ENCODE measurements at regions not wholly inside any gene's neighbourhood (a gene's known extent, or its start where the extent isn't known, plus 50 kb on each side); places are given as distances from the start of the nearest gene placed in this dataset.

DNA sequence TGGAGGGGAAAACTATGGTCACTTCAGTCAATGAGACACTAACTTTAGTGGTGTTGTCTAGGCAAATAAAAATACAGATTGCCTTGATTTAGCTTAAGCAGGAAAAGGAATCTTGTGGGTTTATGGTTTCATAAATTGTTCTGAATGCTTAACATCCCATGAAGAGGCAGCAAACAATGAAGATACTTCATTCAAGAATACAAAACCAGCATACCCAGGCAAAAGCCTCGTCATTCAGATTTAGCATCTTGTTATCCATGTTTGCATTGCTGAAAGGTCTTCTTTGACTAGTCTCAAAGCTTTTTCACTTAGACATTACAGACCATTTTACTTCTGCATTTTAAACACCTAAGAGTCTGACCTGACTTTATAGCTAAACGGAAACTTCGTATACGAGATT lies 272.7 kb upstream of the FSHR start:
- Histone ChIP-seq H3K9ac (ENCODE audit: extremely low read depth, low read length, poor library complexity, severe bottlenecking) (no peak overlapping the region), H3K27me3 (ENCODE audit: control insufficient read depth, insufficient read depth, low read length, poor library complexity, severe bottlenecking) (no peaks in the 10 kb centered on the region), H3K4me3 (ENCODE audit: low read length) (no peak overlapping the region), H3K9me3 (ENCODE audit: control insufficient read depth, low read length) (no peaks in the 10 kb centered on the region), H3K4me1 (ENCODE audit: control insufficient read depth, insufficient read depth, low read length) (no peaks in the 10 kb centered on the region), H3K36me3 (ENCODE audit: control insufficient read depth, insufficient read depth, low read length) (no peaks in the 10 kb centered on the region), H3K27ac (ENCODE audit: low read depth, low read length) (no peak overlapping the region)
- Mint-ChIP-seq H3K4me3 (no peak overlapping the region), H3K4me1 (no peaks in the 10 kb centered on the region), H3K27ac (no peak overlapping the region), H3K27me3 (ENCODE audit: insufficient read depth) (no peaks in the 10 kb centered on the region), H3K9me3 (no peaks in the 10 kb centered on the region), H3K36me3 (ENCODE audit: low read depth) (no peaks in the 10 kb centered on the region)
- TF ChIP-seq, protein P1, sequence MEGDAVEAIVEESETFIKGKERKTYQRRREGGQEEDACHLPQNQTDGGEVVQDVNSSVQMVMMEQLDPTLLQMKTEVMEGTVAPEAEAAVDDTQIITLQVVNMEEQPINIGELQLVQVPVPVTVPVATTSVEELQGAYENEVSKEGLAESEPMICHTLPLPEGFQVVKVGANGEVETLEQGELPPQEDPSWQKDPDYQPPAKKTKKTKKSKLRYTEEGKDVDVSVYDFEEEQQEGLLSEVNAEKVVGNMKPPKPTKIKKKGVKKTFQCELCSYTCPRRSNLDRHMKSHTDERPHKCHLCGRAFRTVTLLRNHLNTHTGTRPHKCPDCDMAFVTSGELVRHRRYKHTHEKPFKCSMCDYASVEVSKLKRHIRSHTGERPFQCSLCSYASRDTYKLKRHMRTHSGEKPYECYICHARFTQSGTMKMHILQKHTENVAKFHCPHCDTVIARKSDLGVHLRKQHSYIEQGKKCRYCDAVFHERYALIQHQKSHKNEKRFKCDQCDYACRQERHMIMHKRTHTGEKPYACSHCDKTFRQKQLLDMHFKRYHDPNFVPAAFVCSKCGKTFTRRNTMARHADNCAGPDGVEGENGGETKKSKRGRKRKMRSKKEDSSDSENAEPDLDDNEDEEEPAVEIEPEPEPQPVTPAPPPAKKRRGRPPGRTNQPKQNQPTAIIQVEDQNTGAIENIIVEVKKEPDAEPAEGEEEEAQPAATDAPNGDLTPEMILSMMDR (conservative IDR thresholded peaks at IDR 0.05): no peak
- 84 to 95% methylated on average over 4 of the region's 4 CpGs for WGBS, 2 experiments (ENCODE audit: insufficient coverage in 1 of 2, insufficient read length in 1 of 2)
- DNase-seq: no peak

DNA sequence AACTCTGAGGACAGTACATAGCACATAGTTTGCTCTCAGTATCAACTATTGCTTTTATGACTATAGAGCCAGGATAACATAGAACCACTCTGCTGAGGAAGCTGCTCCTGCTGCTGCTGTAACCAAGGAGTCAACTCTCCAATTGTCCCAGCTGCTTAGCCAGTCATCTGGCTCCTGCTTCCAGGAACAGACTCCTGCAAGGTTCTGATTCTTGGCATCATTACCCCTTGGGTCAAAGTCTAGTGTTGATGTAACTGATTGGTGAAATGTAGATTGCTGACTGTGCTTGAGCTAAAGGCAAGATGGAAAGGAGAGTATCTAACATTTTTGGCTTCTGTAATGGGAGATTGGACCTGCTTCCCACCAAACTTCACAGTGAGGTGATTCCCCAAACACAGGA lies 261.9 kb upstream of the FSHR start:
- no peaks in the 10 kb centered on the region for H3K36me3 Mint-ChIP-seq (ENCODE audit: low read depth)
- TF ChIP-seq, protein P1 (conservative IDR thresholded peaks at IDR 0.05): no peak
- Histone ChIP-seq H3K36me3 (ENCODE audit: control insufficient read depth, insufficient read depth, low read length) (no peaks in the 10 kb centered on the region), H3K27me3 (ENCODE audit: control insufficient read depth, insufficient read depth, low read length, poor library complexity, severe bottlenecking) (no peaks in the 10 kb centered on the region), H3K4me1 (ENCODE audit: control insufficient read depth, insufficient read depth, low read length) (peaks cover 6% of the 10 kb centered on the region), H3K4me3 (ENCODE audit: low read length) (no peak overlapping the region), H3K9me3 (ENCODE audit: control insufficient read depth, low read length) (no peaks in the 10 kb centered on the region), H3K9ac (ENCODE audit: extremely low read depth, low read length, poor library complexity, severe bottlenecking) (no peak overlapping the region), H3K27ac (ENCODE audit: low read depth, low read length) (no peak overlapping the region)
- H3K4me3 Mint-ChIP-seq: no peak overlapping the region
- no peaks in the 10 kb centered on the region for H3K27me3 Mint-ChIP-seq (ENCODE audit: insufficient read depth)
- no peaks in the 10 kb centered on the region for H3K9me3 Mint-ChIP-seq
- DNase-seq: no peak
- H3K27ac Mint-ChIP-seq: no peak overlapping the region
- H3K4me1 Mint-ChIP-seq: peaks cover 9% of the 10 kb centered on the region

DNA sequence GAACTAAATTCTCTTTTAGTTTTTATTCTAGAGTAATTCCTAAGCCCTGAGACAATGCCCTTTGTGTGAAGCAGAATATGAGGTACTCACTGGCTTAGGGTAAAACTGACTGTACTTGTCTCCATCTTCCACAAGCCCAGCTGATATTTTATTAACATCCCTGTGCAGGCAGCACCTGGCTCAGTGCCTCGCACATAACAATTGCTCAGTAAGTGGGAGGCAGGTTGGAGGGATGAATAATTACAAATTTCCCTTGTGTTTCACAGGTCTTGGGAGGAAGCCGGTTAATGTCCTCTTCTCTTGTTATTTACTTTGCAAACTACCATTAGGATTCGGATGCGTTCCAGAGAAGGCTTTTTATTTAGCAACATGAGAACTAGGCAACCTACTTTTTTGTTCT lies 249.8 kb upstream of the FSHR start:
- no peak for DNase-seq
- 65% methylated on average over 4 of the region's 4 CpGs; no CpG with 5 or more reads in 1 of the 2 experiments for WGBS, 2 experiments (ENCODE audit: insufficient coverage in 1 of 2, insufficient read length in 1 of 2)
- TF ChIP-seq, protein P1 (conservative IDR thresholded peaks at IDR 0.05): no peak

More for the DNA sequence above, 249.8 kb upstream of the FSHR start:
- no peak overlapping the region for H3K4me3 Mint-ChIP-seq
- Histone ChIP-seq H3K27me3 (ENCODE audit: control insufficient read depth, insufficient read depth, low read length, poor library complexity, severe bottlenecking) (no peaks in the 10 kb centered on the region), H3K9me3 (ENCODE audit: control insufficient read depth, low read length) (no peaks in the 10 kb centered on the region), H3K4me3 (ENCODE audit: low read length) (no peak overlapping the region), H3K9ac (ENCODE audit: extremely low read depth, low read length, poor library complexity, severe bottlenecking) (no peak overlapping the region), H3K4me1 (ENCODE audit: control insufficient read depth, insufficient read depth, low read length) (no peaks in the 10 kb centered on the region), H3K36me3 (ENCODE audit: control insufficient read depth, insufficient read depth, low read length) (no peaks in the 10 kb centered on the region), H3K27ac (ENCODE audit: low read depth, low read length) (no peak overlapping the region)
- H3K27ac Mint-ChIP-seq: no peak overlapping the region
- no peaks in the 10 kb centered on the region for H3K4me1 Mint-ChIP-seq
- H3K27me3 Mint-ChIP-seq (ENCODE audit: insufficient read depth): no peaks in the 10 kb centered on the region
- H3K9me3 Mint-ChIP-seq: no peaks in the 10 kb centered on the region
- no peaks in the 10 kb centered on the region for H3K36me3 Mint-ChIP-seq (ENCODE audit: low read depth)
